Retina (tissue), 1 donor: ENCODE measurements at regions not wholly inside any gene's neighbourhood (a gene's known extent, or its start where the extent isn't known, plus 50 kb on each side); places are given as distances from the start of the nearest gene placed in this dataset.

ENCODE experiments used
- DNase-seq: peaks from one replicate; pipeline ENCODE4 v3.0.0-alpha.2; 2016

GRCh38 chr2:223107825-223108224 lies 55.8 kb downstream of the KCNE4 start:
- no peak for DNase-seq

- no peak for DNase-seq
Measured at GRCh38 chr2:223108351-223109050, 56.5 kb downstream of the KCNE4 start.

DNA sequence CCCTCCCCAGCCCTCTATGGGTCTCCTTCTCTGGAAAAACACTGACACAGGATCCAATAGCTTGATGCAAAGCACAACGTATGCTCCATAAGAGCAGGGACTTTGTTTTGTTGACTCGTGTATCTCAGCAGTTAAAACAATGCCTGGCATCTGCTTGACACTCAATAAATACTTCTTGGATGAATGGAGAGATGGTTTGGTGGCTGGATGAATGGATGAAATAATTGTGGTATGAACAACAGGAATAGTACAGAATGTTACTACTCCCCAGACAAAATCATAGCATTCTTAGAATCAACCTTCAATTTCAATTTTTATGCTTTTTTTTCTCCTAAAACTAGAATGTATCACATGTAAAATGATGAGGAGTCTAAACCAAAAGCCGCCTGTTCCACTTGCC lies 57.4 kb downstream of the KCNE4 start:
- DNase-seq, result no peak

- no peak for DNase-seq
Measured at GRCh38 chr2:223113161-223113560, 61.2 kb downstream of the KCNE4 start.

GRCh38 chr2:223114170-223114569 lies 62.2 kb downstream of the KCNE4 start:
- no peak for DNase-seq

DNA sequence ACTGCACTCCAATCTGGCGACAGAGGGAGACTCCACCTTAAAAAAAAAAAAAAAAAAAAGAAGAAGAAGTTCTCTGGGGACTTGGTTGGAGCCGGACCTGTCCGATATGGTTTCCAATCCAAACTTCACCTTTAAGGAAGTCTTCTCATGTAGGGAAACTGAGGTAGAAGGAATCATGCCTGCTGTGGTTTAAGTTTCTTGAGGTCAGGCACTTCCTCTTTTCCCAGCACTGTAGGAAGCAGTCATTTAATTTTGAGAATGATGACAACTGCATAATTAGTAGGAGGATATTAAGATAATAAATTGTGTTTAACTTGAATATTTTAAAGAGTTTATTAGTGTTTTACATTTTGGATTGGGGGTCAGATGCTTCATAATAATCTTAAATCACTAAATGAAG lies 62.9 kb downstream of the KCNE4 start:
- DNase-seq, result no peak

DNA sequence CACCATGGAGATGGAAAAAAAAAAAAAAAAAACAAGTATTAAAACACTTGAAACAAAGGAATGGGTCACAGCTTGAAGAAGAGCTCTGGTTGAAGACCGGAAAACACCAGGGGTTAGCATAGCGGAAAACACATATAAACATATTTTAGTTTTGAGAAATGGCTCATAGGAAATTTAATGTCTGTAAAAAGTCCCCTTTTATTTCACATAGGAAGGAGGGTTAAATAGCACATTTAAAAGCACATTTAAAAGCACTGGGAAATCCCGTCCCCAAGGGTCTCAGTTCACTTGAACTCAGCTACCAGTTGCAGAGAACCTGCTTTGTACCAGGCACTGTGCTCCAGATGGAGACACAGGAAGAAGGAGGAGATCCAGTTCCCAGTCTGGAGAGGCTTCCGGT lies 65.5 kb downstream of the KCNE4 start:
- no peak for DNase-seq

- no peak for DNase-seq
Measured at GRCh38 chr2:223121283-223121682, 69.3 kb downstream of the KCNE4 start.

GRCh38 chr2:223122781-223123180 lies 70.8 kb downstream of the KCNE4 start:
- no peak for DNase-seq

DNA sequence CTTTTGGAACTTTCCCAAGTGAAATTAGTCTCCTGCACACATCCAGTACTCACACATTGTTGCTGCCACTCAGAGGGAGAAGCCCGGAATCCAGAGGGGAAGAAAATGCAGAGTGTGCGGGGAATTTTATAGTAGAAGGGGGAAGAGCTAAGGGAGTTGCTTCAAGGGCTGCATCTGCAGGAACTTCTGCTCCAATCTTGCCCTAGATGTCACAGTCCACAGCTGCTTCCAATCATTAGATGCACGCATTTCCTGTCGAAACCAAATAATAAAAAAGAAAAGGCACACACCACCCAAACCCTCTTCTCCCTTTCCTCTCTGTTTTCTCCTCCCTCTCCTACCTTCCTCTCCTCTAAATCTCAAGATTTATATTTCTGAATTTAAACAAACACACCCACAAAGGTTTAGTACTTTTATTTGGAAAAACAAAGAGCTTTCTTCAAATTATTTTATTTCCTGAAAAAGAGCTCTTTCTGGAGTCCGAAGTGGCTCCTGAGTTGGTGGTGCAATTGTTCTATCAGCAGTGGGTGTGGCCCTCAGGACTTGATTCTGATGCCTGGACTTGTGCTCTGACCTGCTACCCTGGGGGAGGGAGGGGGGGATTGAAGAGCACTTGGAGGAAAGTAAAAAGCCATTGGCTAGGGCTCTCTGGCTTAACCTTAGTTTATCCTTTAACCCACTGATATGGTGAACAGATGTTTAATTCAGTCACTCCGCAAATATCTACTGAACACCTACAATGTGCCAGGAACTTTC lies 72.0 kb downstream of the KCNE4 start:
- DNase-seq, result no peak

GRCh38 chr2:223141606-223142005 lies 89.6 kb downstream of the KCNE4 start:
- no peak for DNase-seq

GRCh38 chr2:223142118-223142517 lies 90.1 kb downstream of the KCNE4 start:
- DNase-seq, result no peak

GRCh38 chr2:223147431-223147830 lies 95.4 kb downstream of the KCNE4 start:
- DNase-seq, result no peak

DNA sequence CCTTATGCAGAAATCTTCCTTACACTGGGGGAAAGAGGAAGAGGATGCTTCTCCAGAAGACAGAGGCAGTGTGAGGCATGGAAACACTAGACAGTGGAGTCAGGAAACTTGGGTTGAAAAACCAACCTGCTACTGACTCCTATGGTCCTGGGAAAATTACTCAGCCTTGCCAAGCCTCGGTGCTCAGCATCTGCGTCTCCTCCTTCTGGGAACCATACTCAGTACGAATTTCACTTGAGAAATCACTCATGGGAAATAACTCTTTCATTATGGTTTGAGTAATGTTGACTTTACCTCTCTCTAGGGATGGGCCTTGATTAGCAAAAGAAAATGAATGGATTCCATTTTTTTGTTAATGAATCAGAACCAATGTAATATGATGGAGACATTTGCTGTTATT lies 96.5 kb downstream of the KCNE4 start:
- DNase-seq, result no peak

GRCh38 chr2:223155956-223156355 lies 104.0 kb downstream of the KCNE4 start:
- DNase-seq, result no peak

DNA sequence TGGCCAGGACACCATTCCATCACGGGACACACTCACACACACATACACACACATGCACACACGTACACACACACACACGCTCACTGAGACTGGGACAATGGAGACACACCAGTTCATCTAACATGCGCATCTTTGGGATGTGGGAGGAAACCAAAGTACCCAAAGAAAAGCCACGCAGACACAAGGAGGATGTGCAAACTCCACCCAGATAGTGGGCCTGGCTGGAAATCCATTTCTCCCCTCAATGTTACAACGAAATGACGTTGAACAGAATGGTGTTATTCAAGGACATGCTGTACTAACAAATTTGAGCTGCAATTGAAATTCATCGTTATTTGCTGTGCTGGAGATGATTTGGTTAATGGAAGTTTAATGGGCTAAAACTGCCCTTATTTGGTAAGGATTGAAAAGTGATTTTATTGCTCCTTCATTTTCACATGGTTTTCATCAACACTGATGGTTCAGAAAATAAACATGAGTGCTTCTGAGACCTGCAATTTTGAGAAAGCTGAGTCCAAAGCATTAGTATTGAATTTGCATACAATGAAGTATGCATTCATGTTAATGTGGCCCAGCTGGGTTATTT lies 110.0 kb downstream of the KCNE4 start:
- no peak for DNase-seq

DNA sequence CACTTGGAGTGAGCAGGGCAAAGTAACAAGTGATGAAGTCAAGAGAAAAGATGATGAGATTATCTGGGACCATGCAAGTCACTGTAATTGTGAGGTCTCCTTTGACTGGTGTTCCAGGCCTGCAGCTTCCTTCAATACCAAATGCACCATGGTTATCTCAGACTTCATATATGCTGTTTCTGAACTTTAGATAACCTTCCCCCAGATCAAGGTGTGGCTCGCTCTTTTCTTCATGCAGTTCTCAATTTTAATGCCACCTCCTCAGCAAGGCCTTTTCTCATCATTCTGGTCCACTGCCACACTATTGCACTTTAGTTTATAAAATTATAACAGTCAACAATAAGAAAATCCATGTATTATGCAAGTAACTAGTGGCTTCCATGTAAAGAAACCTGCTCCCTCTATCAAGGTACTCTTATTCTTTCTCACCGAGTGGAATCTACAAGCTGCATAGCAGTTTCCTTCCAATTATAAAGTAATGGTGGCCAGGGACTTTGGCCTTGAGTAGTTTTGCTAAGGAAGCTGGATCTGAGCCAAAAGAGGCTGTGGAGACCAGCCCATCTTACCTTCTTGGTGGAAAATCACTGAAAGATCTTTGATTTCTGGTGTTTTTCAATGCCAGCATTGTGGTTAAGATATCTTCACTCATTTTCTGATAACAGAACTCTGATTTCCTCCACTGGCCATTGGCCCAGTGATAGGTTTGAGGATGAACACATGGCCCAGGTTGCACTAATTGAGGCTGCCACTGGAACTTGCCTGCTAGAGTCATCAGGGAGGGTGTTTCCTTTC lies 113.6 kb downstream of the KCNE4 start:
- no peak for DNase-seq

DNA sequence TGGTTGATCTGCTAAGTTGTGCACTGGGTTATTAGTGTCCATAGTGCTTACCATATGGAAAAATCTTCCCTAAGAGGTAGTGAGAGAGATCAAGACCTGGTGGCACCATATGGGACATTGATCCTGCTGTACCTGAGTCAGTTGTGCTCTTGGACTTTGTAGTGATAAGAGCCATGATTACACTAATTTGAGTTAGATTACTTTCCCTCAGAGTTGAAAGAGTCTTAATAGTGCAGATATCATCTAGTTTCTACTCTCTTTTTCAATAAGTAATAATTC lies 114.2 kb downstream of the KCNE4 start:
- no peak for DNase-seq

GRCh38 chr2:223166983-223167650 lies 115.1 kb downstream of the KCNE4 start:
- DNase-seq, result no peak

DNA sequence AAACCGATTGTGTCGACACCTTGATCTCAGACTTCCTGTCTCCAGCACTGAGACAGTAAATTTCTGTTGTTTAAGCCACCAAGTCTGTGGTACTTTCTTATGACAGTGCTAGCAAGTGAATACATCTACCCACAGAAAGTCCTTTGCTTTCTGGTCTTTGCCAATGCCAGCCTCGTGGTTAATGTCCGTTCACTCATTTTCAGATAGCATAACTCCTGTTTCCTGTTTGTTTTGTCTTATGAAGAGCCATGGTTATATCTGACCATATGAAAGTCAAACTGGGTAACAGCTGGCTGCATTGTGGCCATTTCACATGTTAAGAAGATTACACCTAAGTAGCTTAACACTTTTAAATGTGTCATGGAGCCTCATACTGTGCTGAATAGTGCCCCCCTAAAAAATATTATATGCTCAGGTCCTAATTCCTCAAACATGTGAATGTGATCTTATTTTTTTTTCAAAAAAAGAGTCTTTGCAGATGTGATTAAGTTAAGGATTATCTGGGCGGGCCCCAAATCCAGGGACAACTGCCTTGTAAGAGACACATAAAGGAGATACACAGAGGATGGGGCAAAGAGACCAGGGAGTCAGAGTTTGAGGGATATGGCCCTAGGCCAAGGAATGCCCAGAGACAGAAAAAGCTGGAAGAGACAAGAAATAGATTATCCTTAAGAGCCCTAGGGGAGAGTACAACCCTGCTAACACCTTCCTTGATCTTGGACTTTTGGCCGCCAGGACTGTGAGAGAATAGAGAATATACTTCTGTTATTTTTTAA lies 118.0 kb downstream of the KCNE4 start:
- DNase-seq, result peak; percentile 6

DNA sequence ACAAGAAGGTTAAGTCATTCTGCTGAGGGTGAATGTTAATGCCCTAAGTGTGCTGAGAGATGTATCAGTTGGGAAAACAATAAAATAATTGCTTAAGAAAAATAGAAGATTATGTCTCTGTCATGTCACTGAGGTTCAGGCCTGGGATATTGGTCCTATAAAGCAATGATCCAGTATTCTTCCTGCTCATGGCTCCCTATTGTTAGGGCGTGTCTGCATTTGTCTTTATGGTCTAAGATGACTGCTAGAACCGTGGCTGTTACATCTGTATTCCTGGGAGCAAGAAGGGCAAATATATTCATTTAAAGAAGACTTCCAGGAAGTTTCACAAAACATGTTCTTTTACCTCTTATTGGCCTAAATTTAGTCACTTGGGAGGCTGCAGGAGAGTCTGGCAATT lies 125.0 kb downstream of the KCNE4 start:
- no peak for DNase-seq

GRCh38 chr2:223180463-223180862 lies 128.5 kb downstream of the KCNE4 start:
- no peak for DNase-seq
